ENCODE measurements at regions not wholly inside any gene's neighbourhood (a gene's known extent, or its start where the extent isn't known, plus 50 kb on each side); places are given as distances from the start of the nearest gene placed in this dataset.

- H3K36me3 Mint-ChIP-seq = no peaks in the 10 kb centered on the region
- no peak overlapping the region for H3K4me3 Mint-ChIP-seq
- H3K9me3 Mint-ChIP-seq = no peaks in the 10 kb centered on the region
- DNase-seq (ENCODE audit: low spot score in 2 of 2) (no peak), ATAC-seq (no peak)
- H3K4me1 Mint-ChIP-seq = no peaks in the 10 kb centered on the region
- no peak overlapping the region for H3K27ac Mint-ChIP-seq
Measured at GRCh38 chr3:168514252-168514651, 418.5 kb upstream of the GOLIM4 start.

GRCh38 chr3:168512802-168513201 is 417.1 kb upstream of the GOLIM4 start:
- no peaks in the 10 kb centered on the region for H3K9me3 Mint-ChIP-seq
- no peaks in the 10 kb centered on the region for H3K4me1 Mint-ChIP-seq

DNA sequence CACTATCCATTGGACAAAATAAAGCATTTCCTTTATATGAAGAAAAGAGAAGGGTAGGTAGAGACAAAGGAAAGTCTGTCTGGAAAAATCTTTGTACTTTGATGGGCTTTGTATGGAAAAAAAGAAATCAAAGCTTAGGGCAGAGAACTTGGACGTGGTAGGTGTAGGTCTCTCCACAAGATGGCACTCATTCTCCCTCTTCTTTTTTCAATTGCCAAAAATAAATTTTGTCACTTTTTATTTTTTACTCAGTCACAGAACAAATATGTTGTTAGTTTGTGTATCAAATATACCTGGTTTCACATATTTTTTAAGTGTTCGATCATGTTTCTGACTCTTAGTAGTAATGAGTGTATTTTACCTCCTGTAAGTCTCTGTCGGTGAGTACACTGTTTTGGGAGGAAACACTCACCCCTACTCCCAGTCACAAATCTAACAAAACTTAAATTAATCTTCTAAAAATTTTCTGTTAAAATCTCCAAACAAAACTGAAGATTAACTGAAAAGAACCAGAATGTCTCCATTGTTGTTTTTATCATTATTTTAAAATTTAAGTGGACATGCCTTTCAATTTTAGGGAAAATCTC is 415.8 kb upstream of the GOLIM4 start:
- H3K4me1 Mint-ChIP-seq = no peaks in the 10 kb centered on the region
- H3K4me3 Mint-ChIP-seq = no peak overlapping the region
- ATAC-seq (no peak), DNase-seq (ENCODE audit: low spot score in 2 of 2) (no peak)
- no peak overlapping the region for H3K27ac Mint-ChIP-seq
- no peaks in the 10 kb centered on the region for H3K9me3 Mint-ChIP-seq
- H3K36me3 Mint-ChIP-seq = no peaks in the 10 kb centered on the region

More at GRCh38 chr3:168512802-168513201, 417.1 kb upstream of the GOLIM4 start:
- ATAC-seq (no peak), DNase-seq (ENCODE audit: low spot score in 2 of 2) (no peak)
- Mint-ChIP-seq H3K36me3 (no peaks in the 10 kb centered on the region), H3K4me3 (no peak overlapping the region), H3K27ac (no peak overlapping the region)

GRCh38 chr3:168506589-168506988 is 410.9 kb upstream of the GOLIM4 start:
- no peak overlapping the region for H3K4me3 Mint-ChIP-seq
- no peak for ATAC-seq
- no peaks in the 10 kb centered on the region for H3K36me3 Mint-ChIP-seq

GRCh38 chr3:168501570-168501969 is 405.8 kb upstream of the GOLIM4 start:
- Mint-ChIP-seq H3K4me3 (no peak overlapping the region), H3K9me3 (peaks cover 7% of the 10 kb centered on the region), H3K4me1 (no peaks in the 10 kb centered on the region), H3K36me3 (no peaks in the 10 kb centered on the region), H3K27ac (no peak overlapping the region)
- DNase-seq (ENCODE audit: low spot score in 2 of 2) (no peak), ATAC-seq (no peak)

More at GRCh38 chr3:168506589-168506988, 410.9 kb upstream of the GOLIM4 start:
- DNase-seq (ENCODE audit: low spot score in 2 of 2) = no peak
- Mint-ChIP-seq H3K9me3 (peaks cover 2% of the 10 kb centered on the region), H3K4me1 (no peaks in the 10 kb centered on the region), H3K27ac (no peak overlapping the region)

- DNase-seq (ENCODE audit: low spot score in 2 of 2) = no peak
- no peak overlapping the region for H3K27ac Mint-ChIP-seq
- no peak for ATAC-seq
- peaks cover 9% of the 10 kb centered on the region for H3K9me3 Mint-ChIP-seq
- no peaks in the 10 kb centered on the region for H3K4me1 Mint-ChIP-seq
- H3K36me3 Mint-ChIP-seq = no peaks in the 10 kb centered on the region
- H3K4me3 Mint-ChIP-seq = no peak overlapping the region
Measured at GRCh38 chr3:168498194-168498593, 402.5 kb upstream of the GOLIM4 start.

GRCh38 chr3:168497741-168498140 is 402.0 kb upstream of the GOLIM4 start:
- peaks cover 9% of the 10 kb centered on the region for H3K9me3 Mint-ChIP-seq
- H3K27ac Mint-ChIP-seq = no peak overlapping the region
- ATAC-seq = no peak
- no peak overlapping the region for H3K4me3 Mint-ChIP-seq
- H3K36me3 Mint-ChIP-seq = no peaks in the 10 kb centered on the region
- no peaks in the 10 kb centered on the region for H3K4me1 Mint-ChIP-seq
- DNase-seq (ENCODE audit: low spot score in 2 of 2) = no peak

GRCh38 chr3:168497183-168497582 is 401.5 kb upstream of the GOLIM4 start:
- Mint-ChIP-seq H3K36me3 (no peaks in the 10 kb centered on the region), H3K4me3 (no peak overlapping the region), H3K27ac (no peak overlapping the region), H3K9me3 (peaks cover 9% of the 10 kb centered on the region), H3K4me1 (no peaks in the 10 kb centered on the region)
- ATAC-seq (no peak), DNase-seq (ENCODE audit: low spot score in 2 of 2) (no peak)

GRCh38 chr3:168495932-168496331 is 400.2 kb upstream of the GOLIM4 start:
- Mint-ChIP-seq H3K4me3 (no peak overlapping the region), H3K4me1 (no peaks in the 10 kb centered on the region), H3K9me3 (peaks cover 9% of the 10 kb centered on the region), H3K27ac (no peak overlapping the region), H3K36me3 (no peaks in the 10 kb centered on the region)
- ATAC-seq (no peak), DNase-seq (ENCODE audit: low spot score in 2 of 2) (no peak)

DNA sequence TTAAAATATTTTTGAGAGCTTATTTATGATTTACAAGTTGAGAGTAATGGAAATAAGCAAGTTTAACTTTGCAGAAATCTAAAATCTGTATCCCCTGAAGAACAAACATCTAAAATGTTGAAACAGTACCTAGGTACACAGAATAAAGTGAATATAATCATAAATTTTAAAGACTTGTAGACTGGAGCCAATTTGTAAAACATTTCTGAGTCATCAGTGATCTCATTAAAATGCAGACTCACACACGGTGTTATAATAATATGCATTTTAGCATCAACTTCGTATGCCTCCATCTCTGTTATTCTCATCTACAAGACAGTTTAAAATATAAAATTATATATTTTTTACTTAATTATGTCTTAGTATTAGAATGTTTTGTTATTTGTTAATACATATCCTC is 399.5 kb upstream of the GOLIM4 start:
- Mint-ChIP-seq H3K9me3 (peaks cover 9% of the 10 kb centered on the region), H3K36me3 (no peaks in the 10 kb centered on the region), H3K27ac (no peak overlapping the region), H3K4me1 (no peaks in the 10 kb centered on the region), H3K4me3 (no peak overlapping the region)
- ATAC-seq (no peak), DNase-seq (ENCODE audit: low spot score in 2 of 2) (no peak)

GRCh38 chr3:168493412-168494205 is 397.9 kb upstream of the GOLIM4 start:
- Mint-ChIP-seq H3K4me1 (no peaks in the 10 kb centered on the region), H3K4me3 (no peak overlapping the region), H3K27ac (no peak overlapping the region), H3K9me3 (peaks cover 6% of the 10 kb centered on the region), H3K36me3 (no peaks in the 10 kb centered on the region)
- no peak for DNase-seq (ENCODE audit: low spot score in 2 of 2)
- ATAC-seq = no peak

DNA sequence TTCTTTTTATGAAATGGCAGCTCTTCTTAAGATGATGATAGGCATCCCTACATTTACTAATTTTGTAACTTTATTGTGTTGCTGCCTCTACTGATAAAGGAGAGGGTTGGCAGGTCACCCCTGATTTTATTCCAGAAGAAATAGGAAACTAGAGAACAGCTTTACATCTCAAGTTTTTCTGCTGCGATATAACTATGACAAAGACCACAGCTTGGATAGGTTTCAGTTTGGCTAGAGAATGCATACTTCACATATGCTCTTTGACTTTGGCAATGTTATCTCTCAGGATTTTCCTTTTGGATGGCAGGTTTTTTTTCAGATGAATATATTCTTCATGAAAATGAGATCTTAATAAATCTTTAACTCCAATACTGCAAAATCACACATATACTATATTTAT is 395.3 kb upstream of the GOLIM4 start:
- H3K27ac Mint-ChIP-seq = no peak overlapping the region
- ATAC-seq (no peak), DNase-seq (ENCODE audit: low spot score in 2 of 2) (no peak)
- H3K4me3 Mint-ChIP-seq = no peak overlapping the region
- no peaks in the 10 kb centered on the region for H3K36me3 Mint-ChIP-seq
- H3K4me1 Mint-ChIP-seq = no peaks in the 10 kb centered on the region
- H3K9me3 Mint-ChIP-seq = peaks cover 4% of the 10 kb centered on the region

GRCh38 chr3:168489301-168489700 is 393.6 kb upstream of the GOLIM4 start:
- ATAC-seq (no peak), DNase-seq (ENCODE audit: low spot score in 2 of 2) (no peak)
- H3K4me3 Mint-ChIP-seq = no peak overlapping the region
- no peak overlapping the region for H3K27ac Mint-ChIP-seq
- no peaks in the 10 kb centered on the region for H3K36me3 Mint-ChIP-seq
- H3K4me1 Mint-ChIP-seq = no peaks in the 10 kb centered on the region
- peaks cover 4% of the 10 kb centered on the region for H3K9me3 Mint-ChIP-seq

- no peaks in the 10 kb centered on the region for H3K36me3 Mint-ChIP-seq
- peaks cover 3% of the 10 kb centered on the region for H3K9me3 Mint-ChIP-seq
- no peak for DNase-seq (ENCODE audit: low spot score in 2 of 2)
- H3K27ac Mint-ChIP-seq = no peak overlapping the region
- no peak for ATAC-seq
- no peaks in the 10 kb centered on the region for H3K4me1 Mint-ChIP-seq
- no peak overlapping the region for H3K4me3 Mint-ChIP-seq
Measured at GRCh38 chr3:168485936-168486335, 390.2 kb upstream of the GOLIM4 start.

DNA sequence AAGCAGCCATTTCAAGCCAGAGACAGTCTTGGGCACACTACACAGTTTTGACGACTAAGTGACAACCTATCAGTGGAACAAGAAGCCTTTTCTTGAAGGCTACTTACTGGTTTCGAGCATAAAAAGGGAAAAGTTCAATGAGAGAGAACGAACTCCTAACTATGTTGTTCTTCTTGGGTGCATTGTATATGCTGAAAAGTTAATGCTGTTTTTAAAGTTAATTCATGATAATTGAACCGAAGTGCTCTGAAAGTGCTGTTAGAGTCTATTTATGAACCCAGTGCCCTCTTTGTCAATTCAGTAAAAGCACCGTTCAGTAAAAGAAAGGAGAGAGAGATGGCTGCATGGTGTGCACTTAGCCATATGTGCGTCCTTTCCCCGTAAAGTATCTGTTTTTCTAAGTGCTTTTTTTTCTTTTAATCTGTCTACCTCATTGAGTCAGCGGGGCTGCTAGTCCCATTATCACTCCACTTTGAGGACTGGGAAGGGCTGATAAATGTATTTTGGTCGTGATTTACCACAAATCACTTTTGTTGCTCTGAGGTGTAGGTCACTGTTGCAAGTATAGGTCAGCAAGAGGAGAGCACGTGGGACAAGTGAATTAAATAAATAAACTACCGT is 380.7 kb upstream of the GOLIM4 start:
- ATAC-seq (no peak), DNase-seq (ENCODE audit: low spot score in 2 of 2) (no peak)
- H3K4me1 Mint-ChIP-seq = no peaks in the 10 kb centered on the region
- H3K9me3 Mint-ChIP-seq = no peaks in the 10 kb centered on the region
- no peaks in the 10 kb centered on the region for H3K36me3 Mint-ChIP-seq
- H3K27ac Mint-ChIP-seq = no peak overlapping the region
- no peak overlapping the region for H3K4me3 Mint-ChIP-seq

- H3K36me3 Mint-ChIP-seq = no peaks in the 10 kb centered on the region
- DNase-seq (ENCODE audit: low spot score in 2 of 2) = no peak
- no peak overlapping the region for H3K27ac Mint-ChIP-seq
- no peak overlapping the region for H3K4me3 Mint-ChIP-seq
- ATAC-seq = no peak
- H3K9me3 Mint-ChIP-seq = no peaks in the 10 kb centered on the region
- H3K4me1 Mint-ChIP-seq = no peaks in the 10 kb centered on the region
Measured at GRCh38 chr3:168475704-168476103, 380.0 kb upstream of the GOLIM4 start.

Data from stimulated activated effector memory CD8-positive, alpha-beta T cell treated with anti-CD3 and anti-CD28 coated beads, Interleukin-12 subunit alpha, Interleukin-12 subunit beta, amount 100 ng/mL, for 72 hours (primary cell).